Esophagus muscularis mucosa (tissue), 4 donors: ENCODE measurements at regions not wholly inside any gene's neighbourhood (a gene's known extent, or its start where the extent isn't known, plus 50 kb on each side); places are given as distances from the start of the nearest gene placed in this dataset.

Experiments used
- DNase-seq: peaks from one replicate; pipeline ENCODE4 v3.0.0-alpha.2; 2017; ENCODE audit errors: extremely low spot score
- H3K27ac ChIP-seq, 4 donors: fragments of 200-600 bp; sonication (generic); replicated peaks in 1 of 4; 1 replicate in 3 of 4; 2 replicates in 1 of 4; pipeline ENCODE4 v1.5.1; 2016 to 2019; ENCODE audit warnings: mild to moderate bottlenecking in 1 of 4
- H3K27me3 ChIP-seq, 4 donors: fragments of 200-600 bp; sonication (generic); one replicate each; pipeline versions ENCODE4 v1.5.1 to v1.6.0; 2016 to 2019
- H3K36me3 ChIP-seq, 4 donors: fragments of 200-600 bp; sonication (generic); one replicate each; pipeline ENCODE4 v1.5.1; 2016 to 2019
- H3K4me1 ChIP-seq, 4 donors: fragments of 200-600 bp; sonication (generic); one replicate each; pipeline ENCODE4 v1.5.1; 2016 to 2019
- H3K4me3 ChIP-seq, 4 donors: fragments of 200-600 bp; sonication (generic); 1 replicate in 2 of 4; 2 replicates in 2 of 4; pipeline ENCODE4 v1.5.1; 2016 to 2019; ENCODE audit warnings: mild to moderate bottlenecking in 4 of 4, moderate library complexity in 1 of 4
- H3K9me3 ChIP-seq, 4 donors: fragments of 200-600 bp; sonication (generic); 1 replicate in 3 of 4; 2 replicates in 1 of 4; pipeline ENCODE4 v1.5.1; 2016 to 2019
- EP300 ChIP-seq: sonication (generic); formaldehyde crosslinking; IDR thresholded peaks from one replicate; pipeline ENCODE4 v1.6.1; 2017; ENCODE audit warnings: antibody characterized with exemption
- POLR2A ChIP-seq: fragments of 450-650 bp; IDR thresholded peaks from one replicate; pipeline ENCODE4 v1.6.1; 2017; ENCODE audit warnings: antibody characterized with exemption, moderate library complexity, mild to moderate bottlenecking, low read depth
- POLR2AphosphoS5 ChIP-seq, 2 donors: sonication (generic); formaldehyde crosslinking; IDR thresholded peaks; one replicate each; pipeline ENCODE4 v1.6.1; 2017; ENCODE audit warnings: antibody characterized with exemption in 2 of 2
- WGBS: methylation state at CpG from one replicate; pipeline ENCODE4 v1.1.5; 2018; 5-methylcytosine and 5-hydroxymethylcytosine counted together
- intact Hi-C: fragments of 100-400 bp; cut with DNase I; formaldehyde crosslinking; loops from one replicate; pipeline ENCODE4 v1.15.1; 2023
- TF ChIP-seq, protein P1 (sequence below), 3 experiments: fragments of 200-600 bp in 2 of 3; fragments of 450-650 bp in 1 of 3; sonication (generic) in 2 of 3; IDR thresholded peaks; one replicate each; pipeline ENCODE4 v1.5.1; 2017 to 2019; ENCODE audit warnings: antibody characterized with exemption in 3 of 3, mild to moderate bottlenecking in 2 of 3, moderate library complexity in 1 of 3

DNA sequence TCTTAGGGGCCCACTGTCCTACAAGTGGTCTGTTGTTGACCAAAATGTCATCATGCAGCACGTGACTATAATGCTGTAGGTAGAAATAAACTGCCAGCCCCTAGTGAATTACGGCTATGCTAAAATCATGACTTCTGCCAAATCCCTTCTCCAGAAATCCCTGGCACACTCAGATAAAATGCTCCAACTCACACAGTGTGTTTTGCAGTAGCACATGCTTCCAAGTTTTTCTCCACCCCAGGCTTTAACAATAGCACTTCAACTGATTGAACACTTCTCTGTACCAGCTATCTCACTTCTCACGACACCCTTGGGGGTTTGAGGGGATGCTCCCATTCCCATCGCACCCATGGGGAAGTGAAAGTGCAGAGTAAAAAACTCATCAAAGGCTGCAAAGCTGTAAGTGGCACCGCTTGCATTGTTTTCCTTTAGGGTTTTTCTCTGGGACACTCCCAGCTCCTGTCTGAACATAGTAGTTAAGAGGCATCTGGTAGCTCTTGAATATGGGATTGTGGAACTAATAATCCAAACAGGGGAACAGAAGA lies 151.0 kb upstream of the SLC24A2 start:
- H3K9me3 ChIP-seq, result no peaks in the 10 kb centered on the region
- H3K27ac ChIP-seq, result no peak overlapping the region
- WGBS, result 37% methylated on average over 5 of the region's 5 CpGs
- H3K4me1 ChIP-seq, result peaks cover 0 to 13% (median 10%) of the 10 kb centered on the region in 4 donors
- H3K27me3 ChIP-seq, result no peaks in the 10 kb centered on the region
- no peak for DNase-seq
- H3K36me3 ChIP-seq, result no peaks in the 10 kb centered on the region
- H3K4me3 ChIP-seq, result no peak overlapping the region
- intact Hi-C loops, result no loop called here
- TF ChIP-seq POLR2A (no peak), EP300 (no peak), POLR2AphosphoS5 (IDR thresholded peaks at IDR 0.05) (no peak)
- TF ChIP-seq, protein P1, sequence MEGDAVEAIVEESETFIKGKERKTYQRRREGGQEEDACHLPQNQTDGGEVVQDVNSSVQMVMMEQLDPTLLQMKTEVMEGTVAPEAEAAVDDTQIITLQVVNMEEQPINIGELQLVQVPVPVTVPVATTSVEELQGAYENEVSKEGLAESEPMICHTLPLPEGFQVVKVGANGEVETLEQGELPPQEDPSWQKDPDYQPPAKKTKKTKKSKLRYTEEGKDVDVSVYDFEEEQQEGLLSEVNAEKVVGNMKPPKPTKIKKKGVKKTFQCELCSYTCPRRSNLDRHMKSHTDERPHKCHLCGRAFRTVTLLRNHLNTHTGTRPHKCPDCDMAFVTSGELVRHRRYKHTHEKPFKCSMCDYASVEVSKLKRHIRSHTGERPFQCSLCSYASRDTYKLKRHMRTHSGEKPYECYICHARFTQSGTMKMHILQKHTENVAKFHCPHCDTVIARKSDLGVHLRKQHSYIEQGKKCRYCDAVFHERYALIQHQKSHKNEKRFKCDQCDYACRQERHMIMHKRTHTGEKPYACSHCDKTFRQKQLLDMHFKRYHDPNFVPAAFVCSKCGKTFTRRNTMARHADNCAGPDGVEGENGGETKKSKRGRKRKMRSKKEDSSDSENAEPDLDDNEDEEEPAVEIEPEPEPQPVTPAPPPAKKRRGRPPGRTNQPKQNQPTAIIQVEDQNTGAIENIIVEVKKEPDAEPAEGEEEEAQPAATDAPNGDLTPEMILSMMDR (IDR thresholded peaks at IDR 0.05), result no peak

GRCh38 chr9:19938990-19939733 lies 150.3 kb upstream of the SLC24A2 start:
- WGBS, result 75% methylated on average over 6 of the region's 6 CpGs
- Histone ChIP-seq H3K4me1 (peaks cover 3 to 19% (median 14%) of the 10 kb centered on the region in 4 donors), H3K9me3 (no peaks in the 10 kb centered on the region), H3K4me3 (no peak overlapping the region), H3K27me3 (no peaks in the 10 kb centered on the region), H3K36me3 (no peaks in the 10 kb centered on the region), H3K27ac (no peak overlapping the region)
- TF ChIP-seq POLR2A (no peak), POLR2AphosphoS5 (IDR thresholded peaks at IDR 0.05) (no peak), EP300 (no peak)
- TF ChIP-seq, protein P1 (IDR thresholded peaks at IDR 0.05), result no peak
- intact Hi-C loops, result no loop called here
- no peak for DNase-seq

DNA sequence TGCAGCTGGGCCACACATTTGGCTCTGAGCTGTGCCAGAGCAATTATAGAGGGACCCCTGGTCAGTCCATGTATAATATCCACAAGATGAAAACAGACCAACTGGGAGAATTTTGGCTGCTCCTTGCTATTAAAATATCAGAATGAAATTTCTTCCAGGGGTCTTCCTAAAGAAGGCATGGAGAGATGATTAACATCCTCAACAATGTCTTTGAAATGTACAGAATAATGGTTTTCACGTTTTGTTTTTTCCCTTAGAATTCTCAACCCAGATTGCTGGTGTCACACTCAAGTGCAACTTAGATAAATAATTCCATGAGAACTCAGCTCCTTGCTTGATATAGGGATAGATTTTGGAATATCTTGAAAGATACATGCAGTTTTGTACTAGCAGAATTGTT lies 148.3 kb upstream of the SLC24A2 start:
- no peak for TF ChIP-seq POLR2A
- no peak for TF ChIP-seq EP300
- TF ChIP-seq, protein P1 (IDR thresholded peaks at IDR 0.05), result no peak
- no peak for TF ChIP-seq POLR2AphosphoS5 (IDR thresholded peaks at IDR 0.05)
- H3K27me3 ChIP-seq, result no peaks in the 10 kb centered on the region
- H3K4me1 ChIP-seq, result peaks cover 4 to 20% (median 16%) of the 10 kb centered on the region in 4 donors
- H3K36me3 ChIP-seq, result no peaks in the 10 kb centered on the region
- no peak overlapping the region for H3K27ac ChIP-seq
- intact Hi-C loops, result no loop called here
- WGBS, result 76% methylated on average over 1 of the region's 1 CpG
- no peaks in the 10 kb centered on the region for H3K9me3 ChIP-seq
- no peak overlapping the region for H3K4me3 ChIP-seq
- no peak for DNase-seq

GRCh38 chr9:19936598-19936997 lies 147.8 kb upstream of the SLC24A2 start:
- no peak for DNase-seq
- no peaks in the 10 kb centered on the region for H3K9me3 ChIP-seq
- H3K27me3 ChIP-seq, result no peaks in the 10 kb centered on the region
- intact Hi-C loops, result no loop called here
- WGBS, result 81% methylated on average over 1 of the region's 1 CpG
- no peak overlapping the region for H3K27ac ChIP-seq
- H3K4me3 ChIP-seq, result no peak overlapping the region
- peaks cover 4 to 20% (median 16%) of the 10 kb centered on the region in 4 donors for H3K4me1 ChIP-seq
- no peak for TF ChIP-seq EP300
- TF ChIP-seq, protein P1 (IDR thresholded peaks at IDR 0.05), result no peak
- no peak for TF ChIP-seq POLR2AphosphoS5 (IDR thresholded peaks at IDR 0.05)
- no peak for TF ChIP-seq POLR2A
- no peaks in the 10 kb centered on the region for H3K36me3 ChIP-seq
